GM18499 (cell line): ENCODE measurements at regions not wholly inside any gene's neighbourhood (a gene's known extent, or its start where the extent isn't known, plus 50 kb on each side); places are given as distances from the start of the nearest gene placed in this dataset.

Experiments used
- ATAC-seq: cut with Tn5 transposase; IDR thresholded peaks from one replicate; pipeline ENCODE4 v1.9.1; 2021; ENCODE audit warnings: moderate number of reproducible peaks; ENCODE audit not compliant: insufficient read depth, unreplicated experiment

DNA sequence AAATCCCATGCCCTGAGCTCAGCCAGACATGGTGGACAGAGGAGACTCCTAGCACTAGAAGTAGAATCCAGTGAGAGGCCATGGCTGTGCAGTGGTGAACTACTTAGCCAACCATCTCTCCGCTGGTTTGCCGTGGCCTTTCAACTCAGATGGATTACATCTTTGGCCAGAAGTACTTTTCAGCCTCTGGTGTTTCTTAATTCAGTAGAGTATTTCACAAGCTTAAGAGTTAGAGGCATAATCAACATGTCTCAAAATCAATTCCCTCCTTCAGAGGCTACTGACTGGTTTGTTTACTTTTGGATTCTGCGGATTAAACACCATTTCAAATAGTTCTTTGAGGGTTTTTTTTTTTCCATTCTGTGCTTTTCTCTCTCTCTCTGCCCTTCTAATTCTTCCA is 91.1 kb upstream of the PGRMC2 start:
- ATAC-seq = no peak

DNA sequence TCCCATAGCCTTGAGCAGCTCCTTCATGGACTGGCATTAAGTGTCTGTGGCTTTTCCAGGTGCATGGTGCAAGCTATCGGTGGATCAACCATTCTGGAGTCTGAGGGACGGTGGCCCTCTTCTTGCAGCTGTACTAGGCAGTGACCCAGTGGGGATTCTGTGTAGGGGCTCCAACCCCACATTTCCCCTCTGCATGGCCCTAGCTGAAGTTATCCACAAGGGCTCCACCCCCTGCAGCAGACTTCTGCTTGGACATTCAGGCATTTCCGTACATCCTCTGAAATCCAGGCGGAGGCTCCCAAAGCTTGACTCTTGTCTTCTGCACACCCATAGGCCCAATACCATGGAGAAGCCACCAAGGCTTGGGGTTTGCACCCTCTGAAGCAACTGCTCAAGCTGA is 89.3 kb upstream of the PGRMC2 start:
- no peak for ATAC-seq

DNA sequence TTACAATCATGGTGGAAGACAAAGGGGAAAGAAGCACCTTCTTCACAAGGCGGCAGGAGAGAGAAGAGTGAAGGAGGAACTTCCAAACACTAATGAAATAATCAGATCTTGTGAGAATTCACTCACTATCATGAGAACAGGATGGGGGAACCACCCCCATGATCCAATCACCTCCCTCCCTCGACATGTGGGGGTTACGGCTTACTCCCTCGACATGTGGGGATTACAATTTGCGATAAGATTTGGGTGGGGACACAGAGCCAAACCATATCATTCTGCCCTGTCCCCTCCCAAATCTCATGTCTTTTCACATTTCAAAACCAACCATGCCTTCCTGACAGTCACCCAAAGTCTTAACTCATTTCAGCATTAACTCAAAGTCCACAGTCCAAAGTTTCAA is 88.7 kb upstream of the PGRMC2 start:
- ATAC-seq = no peak

DNA sequence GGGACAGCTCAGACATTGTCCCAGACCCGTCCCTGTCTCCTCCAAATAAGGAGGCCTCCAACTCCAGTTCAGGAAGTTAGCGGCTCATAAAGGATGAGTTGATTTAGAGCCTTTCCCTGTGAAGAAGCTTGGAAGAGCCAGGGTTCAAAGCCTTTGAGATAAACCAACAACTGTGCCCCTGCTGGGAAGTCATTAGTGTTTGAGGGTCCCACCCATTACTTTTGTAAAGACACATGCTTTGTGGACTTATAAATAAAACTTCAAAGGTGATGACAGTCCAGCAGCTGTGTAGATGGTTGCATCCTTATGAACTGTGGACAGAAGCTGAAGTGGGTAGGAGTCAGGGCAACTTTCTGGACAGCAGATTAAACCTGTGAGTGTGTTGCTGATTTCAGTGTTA is 86.0 kb upstream of the PGRMC2 start:
- no peak for ATAC-seq

DNA sequence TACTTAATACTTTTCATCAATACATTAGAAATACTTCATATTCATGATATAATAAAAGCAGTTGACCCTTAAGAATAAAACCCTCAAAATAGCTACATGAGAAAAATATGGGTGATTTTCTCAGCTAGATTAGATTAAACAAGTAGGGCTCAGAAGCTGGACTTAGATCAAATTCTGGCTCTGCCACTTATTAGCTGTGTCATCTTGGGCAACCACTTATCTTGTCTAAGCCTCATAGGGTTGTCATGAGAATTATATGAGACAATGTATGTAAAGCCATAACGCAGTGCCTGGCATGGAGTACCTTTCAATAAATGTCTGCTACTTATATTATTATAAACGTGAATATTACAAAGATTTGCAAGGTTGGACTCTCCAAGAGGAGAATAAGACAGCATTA is 84.3 kb upstream of the PGRMC2 start:
- ATAC-seq = no peak

DNA sequence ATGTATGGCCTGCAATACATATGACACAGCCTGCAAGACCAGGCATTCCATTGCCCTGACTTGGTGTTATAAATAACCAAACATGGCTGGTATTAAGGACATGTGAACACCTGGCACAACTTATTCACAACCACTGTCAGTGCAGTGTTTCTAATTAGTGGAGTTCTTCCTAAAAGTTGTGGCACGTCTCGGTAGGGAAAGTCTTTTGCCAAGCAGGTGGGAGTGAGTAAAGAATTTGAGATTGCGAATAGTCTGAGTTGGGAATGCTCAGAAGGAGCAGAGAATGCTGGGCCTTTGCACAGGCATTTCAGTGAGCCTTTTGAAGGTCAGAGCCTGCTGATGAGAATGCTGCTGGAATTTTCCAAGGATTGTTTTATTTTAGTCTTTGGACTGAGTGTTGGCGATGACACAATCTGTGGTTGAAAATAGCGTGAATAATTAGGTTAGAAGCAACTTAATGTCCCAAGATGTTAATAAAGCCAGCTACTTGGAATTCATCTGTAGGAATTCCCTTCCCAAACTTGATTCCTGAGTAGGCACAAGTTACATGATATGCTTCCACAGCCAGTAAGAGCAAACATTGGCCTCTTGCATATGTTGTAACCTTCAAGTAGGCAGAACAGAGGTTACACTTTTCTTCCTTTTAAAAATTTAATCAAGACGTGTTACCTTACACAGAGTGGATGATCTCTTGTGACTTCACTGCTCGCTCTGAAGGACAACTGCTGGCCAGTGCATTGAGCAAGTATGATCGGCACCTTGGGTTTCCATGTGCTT is 83.6 kb upstream of the PGRMC2 start:
- no peak for ATAC-seq

DNA sequence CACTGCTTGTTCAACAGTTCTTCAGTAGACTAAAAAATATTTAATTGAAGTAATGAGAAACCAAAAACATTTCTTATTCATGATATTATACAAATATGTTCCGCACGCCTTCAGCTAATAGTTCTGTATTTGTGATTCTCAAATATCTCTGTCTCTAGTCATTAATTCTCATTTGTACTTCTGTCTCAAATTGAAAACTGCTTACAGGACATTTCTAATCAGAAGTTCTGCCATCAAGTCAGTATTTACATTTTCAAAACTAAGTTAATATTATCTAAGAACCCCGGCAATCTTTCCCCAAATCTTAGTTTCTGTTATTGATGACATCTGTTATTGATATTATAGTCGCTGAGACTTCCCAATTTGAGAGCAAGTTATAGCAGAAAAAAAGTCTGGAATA is 78.6 kb upstream of the PGRMC2 start:
- ATAC-seq = no peak

DNA sequence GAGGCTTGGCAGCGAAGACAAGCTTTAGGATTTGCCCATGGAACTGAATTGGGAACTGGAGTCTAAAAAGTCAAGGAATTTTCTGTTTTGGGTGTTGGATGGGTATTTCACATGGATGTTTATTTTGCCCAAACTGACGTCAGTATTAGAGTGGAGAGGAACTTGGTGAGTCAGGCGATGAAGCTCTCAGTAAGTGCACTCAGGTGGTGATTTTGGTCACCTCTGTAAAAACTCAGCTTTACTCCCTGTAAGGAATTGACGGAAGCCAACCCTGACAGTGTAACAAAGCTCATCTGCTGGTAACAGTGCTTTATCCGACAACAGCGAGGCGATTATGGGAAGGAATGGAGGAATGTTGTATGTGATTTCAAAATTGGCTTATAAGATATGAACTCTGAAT is 77.0 kb upstream of the PGRMC2 start:
- no peak for ATAC-seq

DNA sequence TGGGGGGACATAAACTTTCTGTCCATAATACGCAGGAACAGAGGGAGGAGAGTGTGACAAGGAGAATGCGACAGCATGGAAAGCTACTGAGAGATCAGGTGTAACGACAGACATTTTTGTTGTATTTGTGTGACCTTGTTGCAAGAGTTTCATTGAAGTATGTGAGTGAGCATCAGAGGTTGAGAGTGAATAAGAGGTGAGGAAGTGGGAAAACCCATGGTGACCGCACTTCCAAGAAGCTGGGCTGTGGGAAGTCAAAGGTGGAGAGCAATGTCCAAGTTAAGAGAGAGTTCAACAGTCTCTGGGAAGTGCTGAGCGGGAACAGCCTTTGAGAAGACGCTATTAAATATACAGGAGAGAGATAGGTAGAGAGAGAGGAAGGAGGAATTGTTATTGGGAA is 76.4 kb upstream of the PGRMC2 start:
- ATAC-seq = no peak

DNA sequence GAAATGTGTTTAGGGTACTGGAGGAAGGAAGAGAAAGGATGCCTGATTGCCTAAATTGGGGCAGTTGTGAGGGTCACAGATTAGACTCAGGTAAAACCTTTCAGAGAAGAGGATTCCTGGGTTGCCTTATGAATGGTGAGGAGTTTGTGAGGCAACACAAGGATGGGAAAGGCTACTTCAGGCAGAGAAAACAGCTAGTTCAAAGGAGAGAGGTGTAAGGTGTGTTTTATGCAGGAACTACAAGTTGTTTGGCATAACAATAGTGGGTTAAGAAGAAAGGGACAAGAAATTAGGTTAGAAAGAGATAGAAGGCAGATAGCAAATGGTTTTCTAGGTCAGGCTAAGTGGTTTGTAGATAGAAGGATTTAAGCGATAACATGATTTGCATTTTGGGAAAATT is 75.1 kb upstream of the PGRMC2 start:
- ATAC-seq = no peak

DNA sequence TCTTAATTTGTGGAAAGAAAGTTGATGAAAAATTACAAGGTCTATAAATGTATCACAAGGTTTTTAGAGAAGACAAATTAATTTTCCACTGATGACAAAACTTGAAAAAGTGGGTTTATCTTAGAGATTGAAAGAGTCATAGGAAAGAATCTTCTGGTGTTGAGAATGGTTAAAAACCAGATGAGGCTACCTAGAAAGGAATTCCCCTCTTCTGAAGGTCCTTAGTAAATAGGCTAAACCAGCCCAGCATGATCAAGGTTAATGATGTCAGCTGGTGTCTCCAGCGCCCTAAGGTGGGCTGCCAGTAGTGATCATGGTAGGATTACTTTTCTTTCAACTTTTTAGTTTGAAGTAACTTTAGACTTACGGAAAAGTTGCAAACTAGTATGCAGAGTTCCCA is 71.8 kb upstream of the PGRMC2 start:
- no peak for ATAC-seq

DNA sequence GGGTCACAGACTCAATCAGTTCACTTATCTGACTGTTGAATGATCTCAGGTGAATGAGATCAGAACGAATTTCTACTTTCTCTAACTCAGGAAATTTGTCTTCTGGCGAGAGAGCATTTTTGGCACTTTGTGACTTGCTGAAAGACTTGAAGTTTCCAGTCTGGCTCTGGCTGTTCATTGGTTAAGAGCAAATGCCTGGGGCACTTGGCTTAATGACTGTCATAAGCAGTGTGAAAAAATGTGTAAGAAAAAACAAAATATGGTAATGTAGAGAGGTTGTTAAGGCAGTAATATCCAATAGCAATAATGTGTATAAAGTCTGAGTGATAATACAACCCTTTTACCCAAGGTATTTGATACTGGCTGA is 71.3 kb upstream of the PGRMC2 start:
- ATAC-seq = no peak

DNA sequence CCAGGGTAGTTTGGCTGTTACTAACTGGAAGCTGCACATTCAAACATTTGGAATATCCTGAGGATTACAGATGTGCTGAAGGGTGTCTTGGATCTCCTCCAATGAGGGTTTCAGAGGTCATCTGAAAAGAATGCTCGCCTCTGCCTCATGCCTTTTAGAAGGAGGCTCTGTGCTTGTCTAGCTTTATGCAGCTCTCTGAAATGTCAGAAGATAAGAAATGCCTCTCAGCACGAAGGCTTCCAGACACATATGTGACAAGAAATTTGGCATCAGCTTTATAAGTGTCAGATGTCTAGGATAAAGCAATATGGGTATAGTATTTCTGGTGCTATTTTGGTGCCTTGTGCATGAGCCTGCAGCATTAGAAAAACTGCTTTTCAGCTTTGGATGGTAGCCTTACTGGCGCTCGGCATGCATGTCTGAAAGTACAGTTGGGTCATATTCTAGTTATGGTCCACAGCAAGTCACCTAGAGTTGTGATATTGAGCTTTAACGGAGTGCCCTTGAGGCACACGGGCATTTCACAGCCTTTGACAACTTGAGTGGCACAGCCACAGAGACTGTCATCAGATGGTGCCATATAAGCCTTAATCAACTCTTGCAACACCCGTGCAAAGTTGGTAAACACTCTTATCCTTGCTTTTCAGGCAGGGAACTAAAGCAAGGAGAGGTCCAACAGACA is 70.8 kb upstream of the PGRMC2 start:
- no peak for ATAC-seq

DNA sequence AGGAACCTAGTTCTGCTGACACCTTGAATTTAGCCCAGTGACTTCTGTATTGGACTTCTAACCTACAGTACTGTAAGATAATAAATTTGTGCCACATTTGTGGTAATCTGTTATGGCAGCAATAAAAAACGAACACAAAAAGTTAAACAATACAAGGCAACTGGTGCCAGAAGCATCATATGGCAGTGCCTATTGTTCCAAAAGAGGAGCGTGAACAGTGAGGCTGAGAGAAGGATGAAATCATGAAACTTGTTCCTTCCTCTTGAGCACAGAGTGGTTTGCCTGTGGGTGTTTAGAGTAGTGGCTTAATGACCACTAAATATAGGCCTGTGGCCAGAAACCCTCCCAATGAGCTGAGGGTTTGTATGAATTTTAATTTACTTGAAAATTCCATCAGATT is 69.7 kb upstream of the PGRMC2 start:
- no peak for ATAC-seq

DNA sequence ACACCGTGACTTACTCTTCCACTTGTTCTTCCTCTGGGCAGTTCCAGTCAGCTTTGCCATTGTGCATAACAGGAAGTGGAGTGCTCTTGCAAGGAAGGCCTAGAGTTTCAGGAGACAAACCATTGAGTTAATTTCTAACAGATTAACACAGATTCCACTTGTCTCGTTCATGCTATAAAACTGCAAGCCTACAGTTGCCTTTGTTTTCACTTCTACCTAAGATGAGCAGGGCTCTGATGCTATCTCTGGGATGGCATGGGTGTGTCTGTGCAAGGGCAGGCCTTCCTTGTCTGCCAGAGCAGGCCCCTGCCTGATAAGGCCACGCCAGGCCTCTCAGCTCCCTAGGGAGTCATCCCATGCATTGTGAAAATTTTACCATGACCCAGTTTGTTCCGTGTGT is 67.7 kb upstream of the PGRMC2 start:
- no peak for ATAC-seq

DNA sequence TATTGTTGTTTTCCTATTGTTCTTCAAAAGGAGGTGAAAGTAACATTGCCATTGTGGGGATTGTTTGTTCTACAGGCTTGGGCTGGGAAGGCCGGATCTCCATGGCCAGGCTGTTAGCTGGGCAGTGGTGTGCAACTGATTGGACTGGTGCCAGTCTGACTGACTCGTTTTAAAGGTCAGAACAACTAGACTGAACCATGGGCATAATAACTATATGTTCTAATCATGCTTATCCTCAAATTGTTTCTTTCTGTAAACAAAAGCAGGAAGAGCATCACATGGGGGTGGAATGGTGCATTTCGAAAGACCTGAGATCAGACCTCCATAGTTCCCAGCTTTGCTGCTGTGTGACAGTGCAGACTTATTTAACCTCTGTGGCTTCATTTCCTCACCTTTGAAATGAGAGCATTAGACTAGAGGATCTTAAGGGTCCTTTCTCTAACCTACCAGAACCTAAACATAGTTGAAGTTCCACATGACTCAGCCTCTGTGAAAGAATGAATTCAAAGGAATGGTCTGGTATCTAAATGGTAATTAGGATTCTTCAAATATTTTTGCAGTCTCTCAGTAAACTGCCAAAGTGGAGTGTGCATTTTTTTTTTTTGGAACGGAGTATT is 66.7 kb upstream of the PGRMC2 start:
- ATAC-seq = no peak

DNA sequence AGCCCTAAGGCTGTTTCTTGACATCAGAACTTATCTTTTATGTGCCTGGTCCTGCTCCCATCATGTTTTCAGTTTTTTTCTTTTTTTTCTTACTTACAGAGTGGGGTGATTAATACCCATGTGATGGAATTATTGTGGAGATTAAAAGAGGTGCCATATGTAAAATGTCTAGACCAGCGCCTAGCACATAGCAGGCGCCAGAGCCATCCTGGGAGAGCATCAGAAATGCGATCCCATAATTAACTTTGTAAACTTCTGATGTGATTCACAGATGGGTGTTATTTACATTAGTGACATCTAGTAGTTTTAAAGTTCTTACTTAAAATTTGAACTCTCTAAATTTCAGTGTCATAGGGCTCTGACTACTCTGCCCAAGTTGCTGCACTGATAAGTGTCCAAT is 66.2 kb upstream of the PGRMC2 start:
- ATAC-seq = no peak

DNA sequence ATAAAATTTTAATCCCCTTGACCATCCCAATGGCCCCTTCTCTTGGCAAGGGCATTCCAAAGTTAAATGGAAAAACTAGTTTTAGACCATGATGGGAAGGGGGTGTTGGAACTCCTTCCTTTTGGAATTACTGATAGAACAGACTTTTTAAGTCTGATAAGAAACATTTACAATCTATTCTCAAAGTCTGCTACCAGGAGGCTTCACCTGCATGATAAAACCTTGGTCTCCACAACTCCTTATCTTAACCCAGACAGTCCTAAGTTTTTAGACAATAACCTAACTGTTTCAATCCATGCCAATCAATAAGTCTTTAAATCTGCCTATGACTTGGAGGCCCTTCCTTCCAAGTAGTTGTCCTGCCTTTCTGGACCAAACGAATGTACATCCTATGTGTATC is 63.9 kb upstream of the PGRMC2 start:
- ATAC-seq = no peak

DNA sequence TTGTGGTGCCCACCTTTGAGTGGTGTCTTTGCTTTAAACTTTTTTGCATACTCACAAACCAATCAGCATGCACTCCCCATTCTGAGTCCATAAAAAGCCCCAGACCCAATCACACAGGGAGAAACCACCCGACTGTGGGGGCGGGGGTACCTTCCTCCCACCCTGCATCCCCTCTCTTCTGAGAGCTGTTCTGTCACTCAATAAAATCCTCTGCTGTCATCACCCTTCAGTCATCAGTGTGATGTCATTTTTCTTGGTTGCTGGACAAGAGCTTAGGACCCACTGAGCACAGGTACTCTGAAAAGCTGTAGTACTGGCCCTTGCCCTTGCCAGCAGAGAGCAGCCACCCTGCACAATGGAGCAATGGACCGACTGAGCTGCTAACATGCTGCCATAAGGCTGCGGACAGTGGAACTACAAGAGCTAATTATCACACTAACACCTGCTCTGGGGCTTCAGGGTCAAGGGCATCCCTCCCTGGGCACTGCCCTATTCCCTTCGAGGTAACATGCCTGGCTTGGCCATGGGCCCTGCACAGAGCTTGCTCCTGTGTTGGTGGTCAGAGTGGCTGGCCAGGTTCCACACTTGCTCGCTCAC is 62.9 kb upstream of the PGRMC2 start:
- no peak for ATAC-seq

DNA sequence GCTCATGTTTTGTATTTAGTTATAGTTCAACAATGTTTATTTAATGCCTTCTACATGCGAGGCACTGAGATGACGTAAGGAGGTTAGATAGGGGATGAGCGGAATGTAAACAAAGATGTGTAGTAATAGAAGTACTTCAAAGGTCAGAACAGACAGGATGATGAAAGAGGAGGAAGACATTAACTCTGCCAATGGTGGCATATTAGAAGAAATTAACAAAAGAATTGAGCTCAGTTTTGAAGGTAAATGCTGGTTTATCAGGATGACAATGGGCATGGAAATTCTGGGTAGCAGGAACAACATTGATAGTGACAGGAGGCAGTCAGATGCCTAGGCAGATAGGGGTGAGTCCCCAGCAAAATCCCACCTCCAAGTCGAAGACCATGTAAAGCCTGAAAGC is 62.3 kb upstream of the PGRMC2 start:
- ATAC-seq = no peak

DNA sequence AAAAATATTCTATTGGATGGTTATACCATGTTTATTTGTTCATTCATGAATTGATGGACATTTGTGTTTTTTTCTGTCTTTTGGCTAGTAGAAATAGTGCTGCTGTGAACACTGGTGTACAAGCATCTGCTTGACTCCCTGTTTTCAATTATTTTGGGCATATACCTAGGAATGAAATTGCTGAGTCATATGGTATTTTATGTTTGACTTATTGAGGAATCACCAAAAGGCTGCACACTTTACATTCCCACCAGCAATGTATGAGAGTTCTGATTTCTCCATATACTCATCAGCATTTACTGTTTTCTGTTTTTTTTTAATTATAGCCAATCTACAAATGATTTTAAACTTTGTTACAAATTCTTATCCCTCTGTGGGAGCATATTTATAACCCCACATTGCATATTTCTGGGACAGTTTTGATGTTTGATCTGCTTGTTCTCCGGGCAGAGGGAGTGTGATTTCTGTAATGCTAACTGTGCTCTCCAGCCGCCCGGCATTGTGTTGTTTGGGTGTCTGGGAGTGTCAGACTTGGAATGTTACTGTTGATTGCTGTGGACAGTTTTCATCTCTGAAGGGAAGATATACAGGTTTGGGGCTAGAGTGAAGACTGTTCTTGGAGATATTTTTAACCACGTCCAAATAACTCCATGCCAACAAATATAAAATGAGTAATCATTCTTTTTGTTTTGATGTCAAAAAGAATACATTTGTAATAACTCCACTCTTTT is 60.5 kb upstream of the PGRMC2 start:
- ATAC-seq = no peak
